ENCODE measurements at regions not wholly inside any gene's neighbourhood (a gene's known extent, or its start where the extent isn't known, plus 50 kb on each side); places are given as distances from the start of the nearest gene placed in this dataset.
A peak's percentile ranks its signal among the peaks of the same experiment; 100 is the strongest.
"Not testable (repeated sequence)": the region's sequence is repeated elsewhere in the genome, so short reads cannot be mapped to it uniquely, and the experiment has no call there.

DNA sequence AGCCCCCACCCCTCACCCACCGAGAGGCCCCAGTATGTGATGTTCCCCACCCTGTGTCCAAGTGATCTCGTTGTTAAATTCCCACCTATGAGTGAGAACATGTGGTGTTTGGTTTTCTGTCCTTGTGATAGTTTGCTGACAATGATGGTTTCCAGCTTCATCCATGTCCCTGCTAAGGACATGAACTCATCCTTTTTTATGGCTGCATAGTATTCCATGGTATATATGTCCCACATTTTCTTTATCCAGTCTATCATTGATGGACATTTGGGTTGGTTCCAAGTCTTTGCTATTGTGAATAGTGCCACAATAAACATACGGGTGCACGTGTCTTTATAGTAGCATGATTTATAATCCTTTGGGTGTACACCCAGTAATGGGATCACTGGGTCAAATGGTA lies 79.2 kb downstream of the PXDC1 start:
- DNase-seq (ENCODE audit: low spot score): not testable (repeated sequence)

DNA sequence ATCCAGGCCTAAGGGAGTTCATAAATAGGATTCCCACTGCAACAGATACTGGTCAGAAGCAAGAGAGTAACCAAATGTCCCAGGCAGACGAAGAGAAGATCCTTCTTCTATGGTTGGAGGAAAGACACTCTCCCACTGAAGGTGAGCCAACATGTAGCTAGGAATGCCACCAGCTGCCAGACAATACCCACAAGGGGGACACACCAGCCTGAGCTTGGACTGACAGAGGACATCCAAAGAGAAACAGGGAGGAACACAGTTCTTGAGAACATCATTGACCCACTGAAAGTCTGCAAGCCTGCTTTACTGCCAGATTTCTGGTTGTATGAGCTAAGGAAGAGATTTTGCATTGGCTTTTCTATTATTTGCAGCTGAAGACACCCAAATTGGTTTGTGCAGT lies 80.1 kb downstream of the PXDC1 start:
- no peak for DNase-seq (ENCODE audit: low spot score)

DNA sequence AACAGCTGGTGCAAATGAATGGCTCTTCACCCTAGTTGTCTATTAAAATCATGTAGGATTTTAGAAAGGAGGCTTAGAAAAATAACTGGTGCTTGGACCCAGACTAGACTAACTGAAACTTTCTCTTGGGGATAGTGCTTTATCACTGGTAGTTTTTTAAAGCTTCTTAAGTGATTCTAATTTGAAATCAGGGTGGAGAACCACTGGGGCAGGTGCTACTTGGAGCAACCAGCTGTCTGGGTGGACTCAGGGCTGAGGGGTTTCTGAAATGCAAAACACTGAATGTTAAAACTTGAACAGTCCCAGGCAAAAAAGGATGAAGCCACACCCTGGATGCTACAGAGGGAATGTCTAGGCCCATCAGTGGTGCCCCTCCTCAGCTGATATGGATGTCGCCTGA lies 81.2 kb downstream of the PXDC1 start:
- no peak for DNase-seq (ENCODE audit: low spot score)

DNA sequence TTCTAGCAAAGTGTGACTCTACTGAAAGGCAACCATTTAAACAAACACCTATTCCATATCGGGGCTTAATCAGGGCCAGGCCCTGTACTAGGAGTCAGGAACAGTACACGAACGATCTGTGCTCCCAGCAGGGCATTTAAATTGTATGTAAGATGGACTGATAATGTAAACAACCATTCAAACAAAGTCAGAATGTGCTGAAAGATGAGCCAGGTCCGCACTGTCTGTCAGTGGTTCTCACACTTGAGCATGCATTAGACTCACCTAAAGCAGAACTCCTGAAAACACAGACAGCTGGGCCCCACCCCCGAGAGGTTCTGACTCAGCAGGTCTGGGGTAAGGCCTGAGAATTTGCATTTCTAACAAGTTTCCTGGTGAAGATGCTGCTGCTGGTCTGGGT lies 81.6 kb downstream of the PXDC1 start:
- no peak for DNase-seq (ENCODE audit: low spot score)

DNA sequence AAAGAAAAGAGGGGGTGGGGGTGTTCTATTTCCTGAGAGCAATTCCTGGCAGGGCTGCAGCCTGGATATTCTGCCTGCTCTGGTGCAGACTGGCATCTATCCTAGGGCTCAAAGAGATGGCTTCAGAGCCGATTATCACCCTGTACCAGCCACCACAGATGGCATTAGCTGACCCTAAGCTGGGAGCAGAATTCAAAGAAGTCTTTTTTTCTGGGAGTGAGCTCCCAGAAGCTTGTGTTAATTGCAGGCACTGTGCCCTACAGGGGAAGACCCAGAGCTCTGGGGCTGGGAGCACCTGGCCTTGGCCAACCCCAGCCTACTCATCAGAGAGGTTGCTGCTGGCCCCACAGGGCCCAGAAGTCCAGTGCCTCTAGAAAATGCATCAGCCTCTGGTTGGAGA lies 85.9 kb downstream of the PXDC1 start:
- peak; percentile 5 for DNase-seq (ENCODE audit: low spot score)

DNA sequence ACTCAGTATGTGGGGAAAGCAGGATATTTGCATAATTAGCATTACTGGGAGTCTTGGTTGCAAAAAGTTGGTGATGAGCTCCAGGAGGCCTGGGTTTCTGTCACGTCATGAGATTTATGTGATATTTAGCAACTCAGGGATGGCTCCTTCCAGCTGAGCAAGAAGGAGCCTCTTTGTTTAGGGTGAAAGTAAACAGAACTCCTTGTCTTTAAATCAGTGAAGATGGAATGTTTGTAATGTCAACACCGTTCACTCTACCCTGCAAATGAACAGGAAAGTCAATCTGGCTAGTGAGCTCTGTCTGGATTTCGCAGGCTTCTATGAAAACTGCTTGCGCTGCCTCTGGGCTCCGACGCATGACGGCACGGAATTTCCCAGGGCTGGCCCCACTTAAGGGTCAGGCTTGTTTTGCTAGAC lies 86.9 kb downstream of the PXDC1 start:
- DNase-seq (ENCODE audit: low spot score): no peak

DNA sequence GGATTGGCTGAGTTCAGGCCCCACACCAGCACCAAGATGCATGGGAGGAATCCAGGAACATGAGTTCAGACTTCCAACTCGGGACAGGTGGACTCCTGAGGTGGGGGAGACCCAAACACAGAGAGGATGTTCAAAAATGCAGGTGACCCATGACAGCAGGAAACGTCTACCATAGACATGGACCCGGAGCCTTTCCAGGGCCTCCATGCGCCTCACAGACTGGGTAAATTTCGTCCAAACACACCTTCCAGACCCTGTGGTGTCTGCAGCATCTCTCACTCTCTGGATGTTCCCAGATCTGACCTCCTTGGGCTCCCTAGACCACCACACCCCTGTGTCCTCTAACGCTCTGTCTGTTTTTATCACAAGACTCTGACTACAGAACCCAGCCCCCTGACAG lies 87.7 kb downstream of the PXDC1 start:
- no peak for DNase-seq (ENCODE audit: low spot score)

DNA sequence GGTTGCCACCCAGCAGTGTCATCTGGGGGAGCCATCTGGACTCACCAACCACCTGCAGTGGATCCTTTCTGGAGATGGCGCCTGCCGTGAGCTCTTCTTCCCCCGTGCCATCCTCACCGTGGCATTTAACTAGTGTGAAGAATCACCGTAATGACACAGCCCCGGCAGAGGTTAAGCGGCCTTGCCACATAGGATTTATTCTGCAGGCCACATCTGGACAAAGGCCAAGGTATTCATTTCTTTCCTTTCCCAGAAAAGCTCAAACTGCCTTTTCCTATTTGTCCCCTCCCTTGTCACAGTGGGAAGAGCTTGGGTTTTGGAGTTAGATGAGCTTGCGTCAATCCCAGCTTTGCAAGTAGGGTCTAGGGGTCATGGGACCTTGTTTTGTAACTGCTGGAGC lies 88.4 kb downstream of the PXDC1 start:
- peak; percentile 30 for DNase-seq (ENCODE audit: low spot score)

DNA sequence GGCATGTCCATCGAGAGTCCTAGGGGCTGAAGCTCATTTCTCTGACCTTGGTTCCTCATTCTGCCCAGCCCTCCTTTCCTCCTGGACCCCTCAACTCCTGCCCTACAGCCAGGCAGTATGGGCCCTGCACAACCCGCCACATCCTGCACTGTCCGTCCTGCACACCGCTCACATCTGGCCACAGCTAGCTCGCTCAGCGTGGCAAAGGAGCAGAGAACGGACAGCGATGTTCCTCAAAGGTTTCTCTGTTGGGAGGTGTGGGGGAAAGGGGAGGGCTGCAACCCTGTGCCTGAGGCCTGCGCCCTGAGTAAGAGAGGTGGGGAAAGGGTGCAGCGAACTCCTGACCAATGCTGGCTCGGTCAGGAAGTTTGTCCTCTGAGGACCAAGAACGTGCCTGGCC lies 90.1 kb downstream of the PXDC1 start:
- no peak for DNase-seq (ENCODE audit: low spot score)

DNA sequence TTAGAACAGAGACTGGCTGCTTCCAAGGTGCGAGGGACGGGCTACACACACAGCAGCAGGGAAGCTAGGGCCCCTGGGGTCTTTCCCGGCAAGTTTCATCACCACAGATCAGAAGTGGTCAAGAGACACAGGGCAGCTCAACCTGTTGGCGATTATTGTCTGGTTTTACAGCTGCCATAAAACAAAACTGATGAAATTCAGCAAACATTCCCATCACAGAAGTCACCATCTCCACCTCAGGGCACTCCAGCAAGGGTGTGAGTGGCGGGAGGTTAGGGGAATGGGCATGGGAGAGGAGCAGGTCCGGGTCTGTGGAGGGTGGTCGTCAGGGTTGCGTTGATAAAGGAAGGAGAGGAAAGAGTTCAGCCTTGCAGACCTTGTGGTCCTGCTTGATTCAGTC lies 91.0 kb downstream of the PXDC1 start:
- no peak for DNase-seq (ENCODE audit: low spot score)

DNA sequence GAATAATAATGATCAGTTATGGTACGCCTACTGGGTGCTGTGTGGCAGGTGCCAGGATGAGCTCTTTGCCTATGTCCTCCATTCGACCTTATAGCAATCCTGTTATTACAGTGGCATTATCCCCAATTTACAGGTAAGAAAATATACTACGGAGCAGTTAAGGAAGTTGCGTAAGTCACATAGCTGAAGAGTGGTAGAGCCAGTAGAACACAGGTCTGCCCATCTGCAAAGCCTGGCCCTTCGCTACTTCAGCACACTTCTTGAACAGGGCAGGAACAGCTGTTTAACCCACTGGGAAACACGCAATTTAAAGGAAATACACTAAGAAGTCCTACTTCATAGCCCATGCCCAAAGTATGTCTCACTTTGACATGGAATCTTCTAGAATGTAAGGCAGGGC lies 91.8 kb downstream of the PXDC1 start:
- no peak for DNase-seq (ENCODE audit: low spot score)

DNA sequence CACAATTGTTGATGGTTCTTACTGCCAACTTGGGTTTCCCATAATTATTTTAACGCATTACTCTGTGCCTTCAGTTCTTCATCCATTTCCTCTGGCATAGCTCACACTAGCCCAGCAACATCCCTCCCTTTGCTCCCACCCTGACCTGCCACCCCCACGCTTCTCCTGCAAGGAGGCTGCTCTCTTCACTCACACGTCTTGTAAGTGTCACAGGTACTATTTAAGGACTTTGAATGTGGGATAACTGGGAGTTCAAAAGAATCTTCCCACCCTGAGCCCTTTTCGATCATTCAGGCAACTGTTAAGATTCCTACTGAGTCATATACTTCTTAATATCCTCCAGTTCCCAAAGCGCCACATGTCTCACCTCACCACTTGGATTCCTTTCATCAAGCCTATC lies 95.4 kb downstream of the PXDC1 start:
- DNase-seq (ENCODE audit: low spot score): no peak

DNA sequence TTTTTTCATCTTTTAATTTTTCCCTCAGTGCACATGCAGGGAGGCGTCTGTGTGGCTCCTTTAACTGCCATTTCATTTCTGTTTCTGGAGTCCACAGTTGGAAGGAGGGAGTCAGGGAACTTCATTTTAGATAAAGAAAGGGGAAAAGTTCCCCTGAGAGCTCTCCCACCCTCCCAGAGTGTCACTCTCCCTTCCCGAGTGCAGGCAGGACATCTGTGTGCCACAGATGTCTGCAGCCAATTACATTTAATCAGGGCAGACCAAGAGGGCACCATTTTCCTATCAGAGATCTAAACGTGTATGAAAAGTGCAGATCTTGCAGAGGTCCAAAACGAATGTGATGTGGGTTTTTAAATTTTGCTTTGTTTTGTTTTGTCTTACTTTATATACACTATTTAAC lies 96.6 kb downstream of the PXDC1 start:
- DNase-seq (ENCODE audit: low spot score): no peak

DNA sequence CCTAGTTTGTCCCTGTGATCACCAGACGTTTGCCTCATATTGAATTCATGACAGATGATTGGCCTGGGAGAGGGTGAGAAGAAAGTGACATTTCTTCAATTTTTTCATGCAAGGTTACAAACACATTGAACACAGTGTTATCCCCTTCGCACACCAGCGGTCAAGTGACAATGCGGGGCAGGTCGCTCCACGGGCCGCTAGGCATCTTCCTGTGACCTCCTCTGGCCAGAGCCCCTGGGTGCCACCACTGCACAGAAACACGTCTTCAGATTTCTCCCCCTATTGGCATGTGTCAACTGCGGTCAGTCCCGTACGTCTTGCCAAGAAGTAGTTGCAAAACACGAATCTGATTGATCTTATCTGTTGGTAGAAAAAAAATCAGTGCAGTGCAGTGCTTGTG lies 97.1 kb downstream of the PXDC1 start:
- DNase-seq (ENCODE audit: low spot score): no peak

DNA sequence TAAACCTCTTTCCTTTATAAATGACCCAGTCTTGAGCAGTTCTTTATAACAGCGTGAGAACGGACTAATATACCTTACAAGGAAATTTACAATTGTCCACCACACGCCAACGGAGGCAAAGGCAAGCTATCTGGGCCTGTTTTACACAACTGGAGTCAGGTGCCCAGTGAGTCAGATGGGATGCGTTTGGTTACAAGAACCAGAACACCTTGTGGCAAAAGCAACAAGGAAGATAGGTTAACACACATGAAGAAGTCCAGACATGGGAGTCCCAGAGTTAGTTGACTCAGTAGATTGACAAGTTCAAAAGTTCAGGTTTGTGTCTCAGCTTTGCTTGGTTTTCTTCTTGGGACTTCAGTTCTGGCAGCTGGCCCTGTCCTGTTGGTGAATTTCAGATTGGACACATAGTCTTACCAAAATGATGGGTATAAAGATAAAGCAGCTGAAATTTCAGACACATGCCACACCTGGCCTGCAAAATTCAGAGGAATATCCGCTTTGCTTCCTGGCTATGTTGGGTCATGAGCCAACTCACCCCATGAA lies 97.9 kb downstream of the PXDC1 start:
- no peak for DNase-seq (ENCODE audit: low spot score)

DNA sequence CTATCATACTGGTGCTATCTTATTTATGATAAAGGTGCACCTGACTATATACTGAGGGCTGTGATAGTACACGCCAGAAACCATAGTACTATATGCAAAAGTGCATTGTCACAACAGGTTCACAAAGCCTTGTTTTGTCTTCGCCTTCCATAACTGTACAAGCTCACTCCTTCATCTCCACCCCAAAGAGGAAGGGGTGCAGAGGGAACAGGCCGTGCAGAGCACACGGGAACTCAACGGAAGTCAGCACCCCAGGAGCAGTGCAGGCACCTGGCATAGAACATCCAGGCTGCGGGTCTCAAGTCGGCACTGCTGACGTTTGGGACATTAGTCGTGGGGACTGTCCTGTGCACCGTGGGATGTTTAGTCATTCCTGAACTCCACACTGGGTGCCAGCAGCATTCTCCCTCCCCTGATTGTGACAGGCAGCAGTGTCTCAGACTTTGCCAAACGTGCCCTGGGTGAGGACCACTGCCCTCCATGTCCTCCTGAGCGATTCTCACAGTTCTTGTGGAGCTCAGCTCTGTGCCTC lies 99.7 kb downstream of the PXDC1 start:
- no peak for DNase-seq (ENCODE audit: low spot score)

DNA sequence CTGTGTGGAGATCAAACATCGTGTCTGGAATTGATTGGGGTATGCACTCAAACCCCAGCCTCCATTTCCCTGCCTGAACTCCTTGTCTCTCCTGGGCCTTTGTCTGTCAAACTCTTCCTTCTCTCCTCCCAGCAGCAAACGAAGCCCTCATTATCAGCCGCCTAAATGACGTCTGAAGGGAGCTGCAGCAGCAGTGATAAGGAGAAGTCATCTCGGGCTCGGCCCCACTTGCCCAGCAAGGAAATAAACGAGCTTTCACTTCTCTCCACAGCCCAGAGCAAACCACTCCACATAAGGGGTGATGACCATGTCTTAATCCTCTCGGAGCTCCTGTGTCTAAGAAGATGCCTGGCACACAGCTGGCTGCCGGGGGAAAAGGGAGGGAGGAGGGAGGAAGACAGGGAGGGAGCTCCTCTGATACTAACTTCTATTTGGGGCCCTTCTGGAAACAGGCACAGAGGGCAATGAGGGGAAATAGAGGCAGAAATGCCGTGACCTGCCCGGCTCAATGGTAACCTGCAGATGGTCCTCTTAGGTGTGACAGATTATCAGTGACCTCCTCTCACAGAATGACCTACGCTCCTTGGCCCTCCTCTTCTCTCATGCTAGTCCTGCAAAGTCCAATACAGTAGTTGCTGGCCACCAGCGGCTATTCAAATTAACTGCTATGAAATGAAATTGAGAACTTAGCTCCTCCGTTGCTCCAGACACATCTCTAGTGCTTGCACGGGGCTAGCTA lies 100.4 kb downstream of the PXDC1 start:
- DNase-seq (ENCODE audit: low spot score): no peak

DNA sequence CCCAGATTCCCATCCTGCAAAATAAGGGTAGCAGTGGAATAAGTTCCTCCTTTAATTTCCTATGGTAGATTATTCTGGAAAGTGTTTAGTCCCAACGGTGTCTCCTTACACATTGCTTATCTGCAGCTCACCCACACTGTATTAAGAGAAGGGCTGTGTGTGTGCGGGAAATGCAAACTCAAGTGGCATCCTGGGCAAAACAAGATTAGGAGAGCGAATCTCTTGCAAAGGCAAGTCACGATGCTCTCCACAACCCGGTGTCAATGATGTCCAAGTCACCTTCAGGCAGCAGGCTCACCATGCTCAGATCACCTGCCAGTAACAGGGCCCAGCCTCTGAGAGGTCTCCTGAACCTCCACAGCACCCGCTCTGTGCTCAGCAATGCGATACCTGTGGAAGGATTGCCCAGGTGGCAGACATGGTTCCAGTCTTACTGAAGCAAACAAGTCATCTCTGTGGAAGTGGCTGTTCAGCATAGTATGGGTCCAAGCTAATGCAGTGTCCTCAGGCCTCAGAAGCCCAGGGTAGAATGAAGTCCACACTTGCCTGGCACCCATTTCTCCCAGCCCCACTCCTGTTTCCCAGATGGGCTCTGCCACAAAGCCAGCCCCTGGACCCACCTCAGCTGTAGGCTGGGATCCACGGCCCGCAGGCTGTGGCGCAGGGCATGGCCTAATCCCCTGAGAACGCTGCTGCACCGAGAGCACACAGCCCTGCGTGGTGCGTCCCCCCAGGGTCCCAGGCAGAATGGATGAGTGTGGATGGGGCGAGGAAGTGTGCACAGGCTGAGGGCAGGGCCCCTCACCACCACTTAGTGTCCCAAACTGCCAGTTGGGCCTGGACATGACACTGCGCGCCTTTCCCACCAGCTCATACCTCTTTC lies 101.2 kb downstream of the PXDC1 start:
- no peak for DNase-seq (ENCODE audit: low spot score)

DNA sequence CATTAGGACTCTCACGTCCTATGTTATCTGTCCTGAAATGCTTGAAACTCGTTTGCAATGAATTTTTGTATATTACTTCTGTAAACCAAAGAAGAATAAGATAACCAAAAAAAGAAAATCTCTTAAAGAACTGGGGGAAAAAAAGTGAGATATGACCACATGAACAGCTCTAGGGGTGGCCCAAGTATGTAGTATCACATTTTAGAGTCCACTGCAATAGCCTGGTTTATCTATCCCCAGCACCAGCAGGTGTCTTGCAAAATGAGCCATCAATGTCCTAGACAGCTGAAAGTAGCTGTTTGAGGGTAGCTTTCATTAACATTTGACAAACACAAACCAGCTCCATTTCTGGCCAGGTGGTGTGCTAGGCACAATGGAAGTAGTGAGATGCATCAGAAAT lies 102.8 kb downstream of the PXDC1 start:
- DNase-seq (ENCODE audit: low spot score): no peak

DNA sequence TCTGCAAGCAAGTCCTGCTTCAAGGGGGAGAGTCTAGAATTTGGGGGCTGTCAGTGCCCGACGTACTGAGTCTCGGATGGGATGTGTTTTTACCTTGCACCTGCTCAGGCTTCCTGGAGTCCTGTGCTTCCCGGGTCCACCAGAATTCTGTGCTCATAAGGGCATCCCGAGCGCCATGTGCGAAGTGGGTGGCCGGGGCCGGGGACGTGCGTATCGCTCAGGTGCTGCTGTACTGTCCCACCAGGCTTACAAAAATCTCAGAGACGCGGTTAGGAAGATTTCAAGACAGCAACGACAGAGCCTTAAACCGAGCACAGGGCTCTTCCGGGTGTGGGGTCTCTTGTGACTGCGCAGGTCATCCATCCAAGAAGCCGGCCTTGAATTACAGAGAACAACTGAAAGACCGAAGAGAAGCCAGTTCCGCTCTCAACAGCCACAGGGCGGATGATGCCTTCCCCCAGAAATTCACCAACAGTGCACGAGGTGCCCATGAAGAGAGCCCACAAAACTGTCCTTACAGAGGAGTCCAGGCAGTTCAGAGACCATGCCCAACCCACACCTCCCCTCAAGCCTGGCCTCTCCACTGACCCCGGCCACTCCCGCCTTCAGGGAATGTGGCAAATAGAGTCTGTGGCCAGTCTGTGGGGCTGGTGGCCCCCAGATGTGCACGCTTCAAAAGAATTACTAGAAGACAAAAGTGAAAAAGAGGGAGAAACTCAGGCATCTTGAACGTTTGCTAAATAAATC lies 104.7 kb downstream of the PXDC1 start:
- DNase-seq (ENCODE audit: low spot score): no peak

DNA sequence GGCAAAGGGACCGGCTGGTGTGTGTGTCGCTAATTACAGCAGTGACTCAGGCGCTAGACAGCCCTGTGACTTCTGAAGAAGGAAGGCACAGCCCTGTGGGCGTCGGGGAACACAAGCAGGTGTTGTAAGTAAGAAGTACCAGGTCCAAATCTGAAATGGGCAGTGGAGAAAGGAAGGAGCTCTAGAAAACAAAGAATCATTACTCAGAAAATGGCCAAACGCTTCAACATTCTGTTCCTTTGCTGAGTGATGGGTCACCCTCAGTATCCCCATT lies 106.8 kb downstream of the PXDC1 start:
- DNase-seq (ENCODE audit: low spot score): no peak

DNA sequence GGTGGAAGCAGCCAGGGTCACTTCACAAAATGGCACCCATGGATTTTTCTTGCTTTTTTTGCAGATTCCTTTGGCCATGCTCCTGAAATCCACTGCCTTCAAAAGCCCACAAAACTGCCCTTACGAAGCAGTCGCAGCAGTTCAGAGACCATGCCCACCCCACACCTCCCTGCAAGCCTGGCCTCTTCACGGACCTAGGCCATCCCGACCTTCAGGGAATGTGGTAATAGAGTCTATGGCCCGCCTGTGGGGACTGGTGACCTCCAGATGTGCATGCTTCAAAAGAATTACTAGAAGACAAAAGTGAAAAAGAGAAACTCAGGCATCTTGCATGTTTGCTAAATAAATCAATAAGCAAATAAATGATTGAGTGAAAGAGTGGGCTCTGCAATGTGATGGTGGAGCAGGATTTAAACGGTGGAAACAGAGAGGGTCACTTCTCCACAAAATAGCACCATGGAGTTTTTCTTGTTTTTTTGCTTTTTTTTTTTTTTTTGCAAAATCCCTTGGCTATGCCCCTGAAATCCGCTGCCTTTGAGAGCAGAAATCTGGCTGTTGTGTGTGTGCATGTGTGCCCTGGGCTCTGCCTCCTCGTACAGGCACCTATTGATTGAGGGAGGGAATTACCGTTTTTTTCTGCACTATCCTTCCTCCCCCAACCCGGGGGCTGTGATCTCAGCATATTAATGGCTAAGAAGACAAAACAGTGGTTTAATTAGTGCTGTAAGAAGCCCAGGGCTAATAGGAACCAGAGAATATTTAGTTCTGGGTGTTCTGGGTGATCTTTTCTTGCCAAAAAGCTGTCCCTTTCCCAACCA lies 107.4 kb downstream of the PXDC1 start:
- no peak for DNase-seq (ENCODE audit: low spot score)
